ENCODE measurements at regions not wholly inside any gene's neighbourhood (a gene's known extent, or its start where the extent isn't known, plus 50 kb on each side); places are given as distances from the start of the nearest gene placed in this dataset.
"Not testable (repeated sequence)": the region's sequence is repeated elsewhere in the genome, so short reads cannot be mapped to it uniquely, and the experiment has no call there.

DNA sequence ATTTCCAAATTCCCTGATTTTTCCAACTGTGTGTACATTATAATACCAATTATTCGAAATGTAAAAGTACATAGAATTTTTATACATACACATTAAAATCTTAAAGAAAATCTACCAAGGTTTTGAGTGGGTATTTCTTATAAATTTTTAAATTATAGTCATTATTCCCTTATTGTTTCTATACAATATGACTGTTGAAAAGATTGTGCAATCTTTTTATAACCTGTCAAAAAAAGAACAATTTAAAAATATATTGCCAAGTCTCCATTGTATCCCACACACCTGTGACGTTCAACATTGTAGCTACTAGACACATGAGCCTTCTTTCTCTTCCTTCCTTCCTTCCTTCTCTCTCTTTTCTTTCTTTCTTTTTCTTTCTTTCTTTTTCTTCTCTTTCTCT lies 473.2 kb upstream of the CHRM3 start:
- Histone ChIP-seq H3K4me2 (ENCODE audit: low read length) (no peak overlapping the region), H4K20me1 (ENCODE audit: insufficient read depth, low read length) (no peaks in the 10 kb centered on the region), H3K27me3 (ENCODE audit: insufficient read depth, low read length) (no peaks in the 10 kb centered on the region), H3K36me3 (ENCODE audit: insufficient read depth, low read length) (no peaks in the 10 kb centered on the region), H3K4me3 (ENCODE audit: insufficient read depth, low read depth, low read length) (no peak overlapping the region), H3K27ac (ENCODE audit: low read depth, low read length) (no peak overlapping the region), H3K79me2 (ENCODE audit: insufficient read depth, low read length) (no peaks in the 10 kb centered on the region), H2AFZ (ENCODE audit: low read depth, low read length) (no peak overlapping the region), H3K4me1 (ENCODE audit: insufficient read depth, low read length) (no peaks in the 10 kb centered on the region), H3K9me3 (ENCODE audit: insufficient read depth, low read depth, low read length) (no peaks in the 10 kb centered on the region), H3K9ac (ENCODE audit: low read length) (no peak overlapping the region)
- DNase-seq (ENCODE audit: low read depth) (no peak), FAIRE-seq (no peak)
- Mint-ChIP-seq H3K36me3 (ENCODE audit: low read depth, unreplicated experiment) (no peaks in the 10 kb centered on the region), H3K4me1 (ENCODE audit: low read depth, unreplicated experiment) (no peaks in the 10 kb centered on the region), H3K27ac (ENCODE audit: unreplicated experiment) (no peak overlapping the region), H3K9me3 (ENCODE audit: unreplicated experiment) (no peaks in the 10 kb centered on the region), H3K4me3 (ENCODE audit: unreplicated experiment) (no peak overlapping the region), H3K27me3 (ENCODE audit: low read depth, unreplicated experiment) (no peaks in the 10 kb centered on the region)
- no peak for TF ChIP-seq EZH2 (IDR thresholded peaks at IDR 0.05; ENCODE audit: insufficient read depth, low read length)
- TF ChIP-seq, protein P1, sequence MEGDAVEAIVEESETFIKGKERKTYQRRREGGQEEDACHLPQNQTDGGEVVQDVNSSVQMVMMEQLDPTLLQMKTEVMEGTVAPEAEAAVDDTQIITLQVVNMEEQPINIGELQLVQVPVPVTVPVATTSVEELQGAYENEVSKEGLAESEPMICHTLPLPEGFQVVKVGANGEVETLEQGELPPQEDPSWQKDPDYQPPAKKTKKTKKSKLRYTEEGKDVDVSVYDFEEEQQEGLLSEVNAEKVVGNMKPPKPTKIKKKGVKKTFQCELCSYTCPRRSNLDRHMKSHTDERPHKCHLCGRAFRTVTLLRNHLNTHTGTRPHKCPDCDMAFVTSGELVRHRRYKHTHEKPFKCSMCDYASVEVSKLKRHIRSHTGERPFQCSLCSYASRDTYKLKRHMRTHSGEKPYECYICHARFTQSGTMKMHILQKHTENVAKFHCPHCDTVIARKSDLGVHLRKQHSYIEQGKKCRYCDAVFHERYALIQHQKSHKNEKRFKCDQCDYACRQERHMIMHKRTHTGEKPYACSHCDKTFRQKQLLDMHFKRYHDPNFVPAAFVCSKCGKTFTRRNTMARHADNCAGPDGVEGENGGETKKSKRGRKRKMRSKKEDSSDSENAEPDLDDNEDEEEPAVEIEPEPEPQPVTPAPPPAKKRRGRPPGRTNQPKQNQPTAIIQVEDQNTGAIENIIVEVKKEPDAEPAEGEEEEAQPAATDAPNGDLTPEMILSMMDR (IDR thresholded peaks at IDR 0.05; ENCODE audit: insufficient read depth, low read depth, low read length), result no peak

DNA sequence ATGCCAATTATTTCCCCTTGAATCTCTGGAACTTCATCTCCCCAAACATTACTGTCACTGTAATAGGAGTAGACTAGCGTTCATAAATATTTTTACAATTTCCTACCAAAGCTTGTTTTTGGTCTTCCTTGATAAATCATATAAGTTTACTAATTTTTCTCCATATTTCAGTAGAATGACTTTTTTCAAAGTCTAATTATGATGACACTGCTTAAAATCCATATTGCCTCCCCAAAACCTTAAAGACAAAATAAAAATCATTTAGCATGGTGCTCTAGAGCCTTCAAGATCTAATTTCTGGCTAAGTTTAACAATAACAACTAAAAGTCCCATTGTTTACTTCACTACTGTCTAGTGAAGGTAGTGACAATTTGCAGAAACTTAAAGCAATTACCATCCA lies 474.2 kb upstream of the CHRM3 start:
- Histone ChIP-seq H3K4me2 (ENCODE audit: low read length) (no peak overlapping the region), H3K36me3 (ENCODE audit: insufficient read depth, low read length) (no peaks in the 10 kb centered on the region), H3K27ac (ENCODE audit: low read depth, low read length) (no peak overlapping the region), H2AFZ (ENCODE audit: low read depth, low read length) (no peak overlapping the region), H3K79me2 (ENCODE audit: insufficient read depth, low read length) (no peaks in the 10 kb centered on the region), H3K4me1 (ENCODE audit: insufficient read depth, low read length) (no peaks in the 10 kb centered on the region), H3K9me3 (ENCODE audit: insufficient read depth, low read depth, low read length) (no peaks in the 10 kb centered on the region), H3K4me3 (ENCODE audit: insufficient read depth, low read depth, low read length) (no peak overlapping the region), H4K20me1 (ENCODE audit: insufficient read depth, low read length) (no peaks in the 10 kb centered on the region), H3K27me3 (ENCODE audit: insufficient read depth, low read length) (no peaks in the 10 kb centered on the region), H3K9ac (ENCODE audit: low read length) (no peak overlapping the region)
- DNase-seq (ENCODE audit: low read depth), result no peak
- Mint-ChIP-seq H3K36me3 (ENCODE audit: low read depth, unreplicated experiment) (no peaks in the 10 kb centered on the region), H3K27ac (ENCODE audit: unreplicated experiment) (no peak overlapping the region), H3K4me3 (ENCODE audit: unreplicated experiment) (no peak overlapping the region), H3K27me3 (ENCODE audit: low read depth, unreplicated experiment) (no peaks in the 10 kb centered on the region), H3K9me3 (ENCODE audit: unreplicated experiment) (no peaks in the 10 kb centered on the region), H3K4me1 (ENCODE audit: low read depth, unreplicated experiment) (no peaks in the 10 kb centered on the region)
- no peak for TF ChIP-seq EZH2 (IDR thresholded peaks at IDR 0.05; ENCODE audit: insufficient read depth, low read length)
- TF ChIP-seq, protein P1 (IDR thresholded peaks at IDR 0.05; ENCODE audit: insufficient read depth, low read depth, low read length), result no peak
- no peak for FAIRE-seq

DNA sequence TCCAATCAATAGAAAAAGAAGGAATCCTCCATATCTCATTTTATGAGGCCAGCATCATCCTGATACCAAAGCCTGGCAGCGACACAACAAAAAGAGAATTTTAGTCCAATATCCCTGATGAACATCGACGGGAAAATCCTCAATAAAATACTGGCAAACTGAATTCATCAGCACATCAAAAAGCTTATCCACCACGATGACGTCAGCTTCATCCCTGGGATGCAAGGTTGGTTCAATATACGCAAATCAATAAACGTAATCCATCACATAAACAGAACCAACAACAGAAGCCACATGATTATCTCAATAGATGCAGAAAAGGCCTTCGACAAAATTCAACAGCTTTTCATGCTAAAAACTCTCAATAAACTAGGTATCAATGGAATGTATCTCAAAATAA lies 483.6 kb upstream of the CHRM3 start:
- H3K36me3 Mint-ChIP-seq (ENCODE audit: low read depth, unreplicated experiment); H3K9me3 Mint-ChIP-seq (ENCODE audit: unreplicated experiment); H3K9me3 ChIP-seq (ENCODE audit: insufficient read depth, low read depth, low read length); H3K27me3 Mint-ChIP-seq (ENCODE audit: low read depth, unreplicated experiment); H4K20me1 ChIP-seq (ENCODE audit: insufficient read depth, low read length); H3K27ac ChIP-seq (ENCODE audit: low read depth, low read length); FAIRE-seq; H3K27me3 ChIP-seq (ENCODE audit: insufficient read depth, low read length); H3K4me3 Mint-ChIP-seq (ENCODE audit: unreplicated experiment); H3K36me3 ChIP-seq (ENCODE audit: insufficient read depth, low read length); DNase-seq (ENCODE audit: low read depth); H3K4me3 ChIP-seq (ENCODE audit: insufficient read depth, low read depth, low read length); H3K4me1 Mint-ChIP-seq (ENCODE audit: low read depth, unreplicated experiment); H3K4me2 ChIP-seq (ENCODE audit: low read length); H3K9ac ChIP-seq (ENCODE audit: low read length); H2AFZ ChIP-seq (ENCODE audit: low read depth, low read length); H3K27ac Mint-ChIP-seq (ENCODE audit: unreplicated experiment); H3K79me2 ChIP-seq (ENCODE audit: insufficient read depth, low read length); H3K4me1 ChIP-seq (ENCODE audit: insufficient read depth, low read length): not testable (repeated sequence)

Data from astrocyte (in vitro differentiated cells and primary cell).